K562 (cell line): ENCODE measurements at regions not wholly inside any gene's neighbourhood (a gene's known extent, or its start where the extent isn't known, plus 50 kb on each side); places are given as distances from the start of the nearest gene placed in this dataset.

Experiments used
- CBFA2T3 ChIP-seq: fragments of 450-650 bp; IDR thresholded peaks from 2 replicates; pipeline ENCODE4 v1.6.1; 2017
- CC2D1A ChIP-seq: fragments of 450-650 bp; IDR thresholded peaks from 2 replicates; pipeline ENCODE4 v1.6.1; 2017; ENCODE audit warnings: mild to moderate bottlenecking
- E2F5 ChIP-seq: sonication (generic); formaldehyde crosslinking; IDR thresholded peaks from 2 replicates; pipeline ENCODE4 v1.8.0; 2022; ENCODE audit warnings: mild to moderate bottlenecking, missing genetic modification reagents
- IRF1 ChIP-seq: sonication (generic); formaldehyde crosslinking; IDR thresholded peaks from 2 replicates; pipeline ENCODE4 v1.8.0; 2022; ENCODE audit warnings: missing genetic modification reagents, mild to moderate bottlenecking, borderline replicate concordance
- LCOR ChIP-seq: sonication (generic); formaldehyde crosslinking; IDR thresholded peaks from 2 replicates; pipeline ENCODE4 v1.8.0; 2022; ENCODE audit warnings: mild to moderate bottlenecking, missing genetic modification reagents
- MEIS2 ChIP-seq: fragments of 450-650 bp; IDR thresholded peaks from 2 replicates; pipeline ENCODE4 v1.6.1; 2014; ENCODE audit warnings: mild to moderate bottlenecking; ENCODE audit not compliant: partially characterized antibody
- RAD51 ChIP-seq: fragments of 450-650 bp; IDR thresholded peaks from 2 replicates; pipeline ENCODE4 v1.7.1; 2016; ENCODE audit warnings: low read depth, mild to moderate bottlenecking, borderline replicate concordance
- SMC3 ChIP-seq: conservative IDR thresholded peaks from 2 replicates; pipeline ENCODE4 v1.6.1; 2011; ENCODE audit warnings: low read depth, low read length, improper control_type of control experiment; ENCODE audit not compliant: insufficient read depth
- SRF ChIP-seq, 2 experiments: fragments of 250-450, 450-650 bp in 1 of 2; sonication (Bioruptor Pico) in 1 of 2; sonication (generic) in 1 of 2; formaldehyde crosslinking; IDR thresholded peaks; 2 replicates each; pipeline versions ENCODE4 v1.5.0 to v1.5.1; 2020 to 2022; ENCODE audit warnings: mild to moderate bottlenecking in 1 of 2, missing genetic modification reagents in 1 of 2
- STAG1 ChIP-seq: sonication (generic); formaldehyde crosslinking; IDR thresholded peaks from 2 replicates; pipeline ENCODE4 v1.5.0; 2020; ENCODE audit warnings: missing genetic modification reagents, borderline replicate concordance
- ZC3H4 ChIP-seq: sonication (generic); formaldehyde crosslinking; IDR thresholded peaks from 2 replicates; pipeline ENCODE4 v1.9.0; 2021; ENCODE audit warnings: missing genetic modification reagents, borderline replicate concordance
- ZNF121 ChIP-seq: sonication (generic); formaldehyde crosslinking; conservative IDR thresholded peaks from 2 replicates; pipeline ENCODE4 v1.8.0; 2022; ENCODE audit warnings: missing genetic modification reagents
- ZNF133 ChIP-seq: fragments of 250-450 bp; sonication (Bioruptor Pico); IDR thresholded peaks from 2 replicates; pipeline ENCODE4 v1.4.0; 2020; ENCODE audit warnings: mild to moderate bottlenecking
- ZNF24 ChIP-seq: fragments of 450-650 bp; IDR thresholded peaks from 2 replicates; pipeline ENCODE4 v1.6.1; 2016

GRCh38 chr15:38817427-38818156 lies 253.0 kb upstream of the RASGRP1 start (continued):
- TF ChIP-seq ZNF121 (CRISPR knock-in tag): no peak
- TF ChIP-seq SMC3: peak; percentile 80
- TF ChIP-seq ZNF133: no peak
- TF ChIP-seq ZC3H4 (CRISPR knock-in tag): no peak
- TF ChIP-seq RAD51: no peak
- no peak for TF ChIP-seq LCOR (CRISPR knock-in tag)
- no peak for TF ChIP-seq MEIS2
- TF ChIP-seq IRF1 (CRISPR knock-in tag): no peak
- no peak for TF ChIP-seq E2F5
- peak; percentile 42; the same call in 1 of the 2 replicates for TF ChIP-seq STAG1 (CRISPR knock-in tag)
- no peak for TF ChIP-seq CBFA2T3
- TF ChIP-seq SRF (CRISPR knock-in tag; IDR thresholded peaks at IDR 0.05): 0 out of 4 replicates have a peak, but pooled peaks of 1 of the 2 experiments have one; percentile 11
- TF ChIP-seq CC2D1A: 0 out of 2 replicates have a peak, but pooled peaks have one; percentile 30
- 0 out of 2 replicates have a peak, but pooled peaks have one; percentile 11 for TF ChIP-seq ZNF24
